ENCODE measurements at regions not wholly inside any gene's neighbourhood (a gene's known extent, or its start where the extent isn't known, plus 50 kb on each side); places are given as distances from the start of the nearest gene placed in this dataset.

- TF ChIP-seq CTCF (IDR thresholded peaks at IDR 0.05; ENCODE audit: low read depth, low read length, poor library complexity, severe bottlenecking) (no peak), EZH2phosphoT487 (IDR thresholded peaks at IDR 0.05; ENCODE audit: borderline replicate concordance, low read length) (no peak)
Observed at GRCh38 chr13:99686157-99686572, 184.9 kb downstream of the TM9SF2 start.
